PC-3 (cell line): ENCODE measurements at regions not wholly inside any gene's neighbourhood (a gene's known extent, or its start where the extent isn't known, plus 50 kb on each side); places are given as distances from the start of the nearest gene placed in this dataset.

Experiments
- CTCF ChIP-seq: fragments of 300-600 bp; sonication (generic); conservative IDR thresholded peaks from 2 replicates; pipeline ENCODE4 v1.5.1; 2017; ENCODE audit warnings: antibody characterized with exemption, low read depth, mild to moderate bottlenecking, low read length
- EZH2 ChIP-seq: fragments of 300-600 bp; sonication (generic); IDR thresholded peaks from one replicate; pipeline ENCODE4 v1.6.1; 2017; ENCODE audit warnings: antibody characterized with exemption, mild to moderate bottlenecking, low read length; ENCODE audit not compliant: unreplicated experiment
- EZH2phosphoT487 ChIP-seq: fragments of 300-600 bp; sonication (generic); IDR thresholded peaks from 2 replicates; pipeline ENCODE4 v1.6.1; 2018; ENCODE audit warnings: mild to moderate bottlenecking, antibody characterized with exemption, low read length, borderline replicate concordance

GRCh38 chr22:44620841-44621257, 81.2 kb upstream of the PRR5 start:
- TF ChIP-seq CTCF (no peak), EZH2phosphoT487 (no peak), EZH2 (no peak)
